H1 (cell line): ENCODE measurements at regions not wholly inside any gene's neighbourhood (a gene's known extent, or its start where the extent isn't known, plus 50 kb on each side); places are given as distances from the start of the nearest gene placed in this dataset.

Source experiments
- CEBPB ChIP-seq: IDR thresholded peaks from 2 replicates; pipeline ENCODE4 v1.6.1; 2012; ENCODE audit warnings: low read depth, low read length
- CREB1 ChIP-seq: IDR thresholded peaks from 2 replicates; pipeline ENCODE4 v1.6.1; 2012; ENCODE audit warnings: inconsistent platforms
- EP300 ChIP-seq, 2 experiments: IDR thresholded peaks; 1 replicate in 1 of 2; 2 replicates in 1 of 2; pipeline ENCODE4 v1.6.1; 2011 to 2012; ENCODE audit warnings: low read depth in 2 of 2, low read length in 2 of 2, mild to moderate bottlenecking in 2 of 2, borderline replicate concordance in 1 of 2, inconsistent platforms in 1 of 2, moderate library complexity in 1 of 2
- KDM5A ChIP-seq: fragments of 200-600 bp; IDR thresholded peaks from 2 replicates; pipeline ENCODE4 v1.7.1; 2012; ENCODE audit warnings: mild to moderate bottlenecking, low read length, inconsistent platforms, mixed read lengths
- POLR2A ChIP-seq, 2 experiments: IDR thresholded peaks; 1 replicate in 1 of 2; 2 replicates in 1 of 2; pipeline ENCODE4 v1.6.1; 2011; ENCODE audit warnings: low read depth in 2 of 2, low read length in 2 of 2, mild to moderate bottlenecking in 2 of 2; ENCODE audit errors: control extremely low read depth in 1 of 2
- TAF1 ChIP-seq: IDR thresholded peaks from 2 replicates; pipeline ENCODE4 v1.6.1; 2011; ENCODE audit warnings: mild to moderate bottlenecking, low read depth, low read length
- TBP ChIP-seq: IDR thresholded peaks from 2 replicates; pipeline ENCODE4 v1.6.1; 2011; ENCODE audit warnings: low read depth, low read length, improper control_type of control experiment
- TF ChIP-seq, protein P1 (sequence below), 3 experiments: IDR thresholded peaks; 1 replicate in 2 of 3; 2 replicates in 1 of 3; pipeline versions ENCODE4 v1.5.1 to v1.6.1; 2011; ENCODE audit warnings: low read length in 3 of 3, mild to moderate bottlenecking in 3 of 3, inconsistent platforms in 2 of 3, low read depth in 1 of 3, moderate library complexity in 1 of 3; ENCODE audit not compliant: insufficient read depth in 1 of 3; ENCODE audit errors: control extremely low read depth in 1 of 3

DNA sequence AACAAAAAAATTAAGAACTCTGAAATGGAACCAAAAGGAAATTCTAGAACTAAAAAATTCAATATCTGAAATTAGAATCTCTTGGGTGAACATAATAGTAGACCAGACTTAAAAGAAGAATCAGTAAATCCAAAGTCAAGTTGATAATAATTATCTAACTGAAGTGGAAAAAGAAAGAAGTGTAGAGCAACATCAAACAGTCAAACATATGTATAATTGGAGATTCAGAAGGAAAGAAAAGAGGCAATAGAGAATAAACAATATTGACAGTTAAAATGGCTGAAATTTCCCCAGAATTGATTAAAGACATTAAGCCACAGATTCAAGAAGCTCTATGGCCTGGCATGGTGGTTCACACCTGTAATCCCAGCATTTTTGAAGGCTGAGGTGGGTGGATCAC lies 383.6 kb downstream of the PREX1 start:
- TF ChIP-seq POLR2A (IDR thresholded peaks at IDR 0.05; ENCODE audit: control extremely low read depth in 1 of 2, low read depth in 2 of 2, low read length in 2 of 2) (no peak), CEBPB (no peak), TBP (no peak), CREB1 (no peak), EP300 (IDR thresholded peaks at IDR 0.05; ENCODE audit: borderline replicate concordance in 1 of 2, low read depth in 2 of 2, low read length in 2 of 2) (no peak), KDM5A (no peak), TAF1 (no peak)
- TF ChIP-seq, protein P1, sequence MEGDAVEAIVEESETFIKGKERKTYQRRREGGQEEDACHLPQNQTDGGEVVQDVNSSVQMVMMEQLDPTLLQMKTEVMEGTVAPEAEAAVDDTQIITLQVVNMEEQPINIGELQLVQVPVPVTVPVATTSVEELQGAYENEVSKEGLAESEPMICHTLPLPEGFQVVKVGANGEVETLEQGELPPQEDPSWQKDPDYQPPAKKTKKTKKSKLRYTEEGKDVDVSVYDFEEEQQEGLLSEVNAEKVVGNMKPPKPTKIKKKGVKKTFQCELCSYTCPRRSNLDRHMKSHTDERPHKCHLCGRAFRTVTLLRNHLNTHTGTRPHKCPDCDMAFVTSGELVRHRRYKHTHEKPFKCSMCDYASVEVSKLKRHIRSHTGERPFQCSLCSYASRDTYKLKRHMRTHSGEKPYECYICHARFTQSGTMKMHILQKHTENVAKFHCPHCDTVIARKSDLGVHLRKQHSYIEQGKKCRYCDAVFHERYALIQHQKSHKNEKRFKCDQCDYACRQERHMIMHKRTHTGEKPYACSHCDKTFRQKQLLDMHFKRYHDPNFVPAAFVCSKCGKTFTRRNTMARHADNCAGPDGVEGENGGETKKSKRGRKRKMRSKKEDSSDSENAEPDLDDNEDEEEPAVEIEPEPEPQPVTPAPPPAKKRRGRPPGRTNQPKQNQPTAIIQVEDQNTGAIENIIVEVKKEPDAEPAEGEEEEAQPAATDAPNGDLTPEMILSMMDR (IDR thresholded peaks at IDR 0.05; ENCODE audit: control extremely low read depth in 1 of 3, insufficient read depth in 1 of 3, low read depth in 1 of 3, low read length in 3 of 3), result no peak
